Heart left ventricle (tissue), 16 donors: ENCODE measurements at regions not wholly inside any gene's neighbourhood (a gene's known extent, or its start where the extent isn't known, plus 50 kb on each side); places are given as distances from the start of the nearest gene placed in this dataset.

Source experiments
- ATAC-seq, 4 donors: fragments of 200-7000 bp; cut with Tn5 transposase; one replicate each; pipeline ENCODE4 v1.9.1; 2020 to 2022; ENCODE audit warnings: moderate library complexity in 4 of 4, mild to moderate bottlenecking in 3 of 4, moderate number of reproducible peaks in 1 of 4
- DNase-seq, 5 donors: peaks; one replicate each; pipeline ENCODE4 v3.0.0-alpha.2; 2020
- H3K27ac ChIP-seq, 12 donors: fragments of 200-600 bp; sonication (generic) in 4 of 12; one replicate each; pipeline versions ENCODE4 v1.5.0 to v1.8.0; 2016 to 2022; ENCODE audit warnings: mild to moderate bottlenecking in 2 of 12
- H3K27me3 ChIP-seq, 9 donors: fragments of 200-600 bp; sonication (generic) in 2 of 9; one replicate each; pipeline versions ENCODE4 v1.5.1 to v1.8.0; 2016 to 2022; ENCODE audit warnings: mild to moderate bottlenecking in 3 of 9
- H3K36me3 ChIP-seq, 9 donors: fragments of 200-600 bp; sonication (generic) in 2 of 9; one replicate each; pipeline versions ENCODE4 v1.5.0 to v1.8.0; 2018 to 2022; ENCODE audit warnings: mild to moderate bottlenecking in 2 of 9
- H3K4me1 ChIP-seq, 12 donors: fragments of 200-600 bp; sonication (generic) in 4 of 12; one replicate each; pipeline versions ENCODE4 v1.5.0 to v1.8.0; 2016 to 2022; ENCODE audit warnings: mild to moderate bottlenecking in 3 of 12
- H3K4me3 ChIP-seq, 12 donors: fragments of 200-600 bp; sonication (generic) in 4 of 12; one replicate each; pipeline versions ENCODE4 v1.5.0 to v1.8.0; 2017 to 2022; ENCODE audit warnings: mild to moderate bottlenecking in 9 of 12, moderate library complexity in 4 of 12
- H3K9me3 ChIP-seq, 12 donors: fragments of 200-600 bp; sonication (generic) in 4 of 12; one replicate each; pipeline versions ENCODE4 v1.5.0 to v1.8.0; 2016 to 2022; ENCODE audit warnings: mild to moderate bottlenecking in 1 of 12
- POLR2A ChIP-seq, 2 donors: fragments of 450-650 bp; IDR thresholded peaks; one replicate each; pipeline ENCODE4 v1.6.1; 2017; ENCODE audit warnings: antibody characterized with exemption in 2 of 2, mild to moderate bottlenecking in 2 of 2, moderate library complexity in 2 of 2
- whole genome bisulfite sequencing, 4 donors: extraction: QIAGEN DNeasy Blood & Tissue Kit in 2 of 4; methylation state at CpG; one replicate each; pipeline versions ENCODE4 v1.1.5 to v1.1.7; 2013 to 2018; 5-methylcytosine and 5-hydroxymethylcytosine counted together
- intact Hi-C, 10 donors: fragments of 100-400 bp; cut with DNase I; formaldehyde crosslinking; loops; one replicate each; pipeline versions ENCODE4 v1.11.1 to v1.14.2; 2022
- TF ChIP-seq, protein P1 (sequence below), 12 donors: fragments of 200-600 bp; sonication (generic) in 4 of 12; IDR thresholded peaks; one replicate each; pipeline versions ENCODE4 v1.5.0 to v1.8.0; 2018 to 2022; ENCODE audit warnings: antibody characterized with exemption in 12 of 12, mild to moderate bottlenecking in 5 of 12
- donor health status: ischemic (EF 13 %, LVEDD 7.1; RV severe dilation, severe dysfunction).
- donor health status: healthy with polysubstance abuse.
- donor health status: DM: no; HTN: yes; CAD: no.
- donor health status: DM: no; HTN: no; CAD: no.
- donor health status: ischemic (EF 25% LVEDD 6.9; RV normal size, moderate dysfunction).
- donor health status: ischemic (EF 25% LVEDD 5.7; RV mildly dilated, moderate dysfunction).
- donor health status: healthy.
- donor health status: DM: yes; HTN: yes; CAD: no.
- donor health status: ischemic (EF 35%, LVEDD 5.7; RV mildly dilated, moderate dysfunction).
- donor health status: nonischemic (EF 11% LVEDD 7.7; RV severe dilation, severe dysfunction).
- donor health status: DM: yes; HTN: yes; CAD: no.
- donor health status: PGD.
- donor health status: ischemic (EF 29% LVEDD 5.4; RV normal size, mild dysfunction).
- donor health status: nonischemic (EF 23%, LVEDD 6.1; RV moderate dilation, normal function).

DNA sequence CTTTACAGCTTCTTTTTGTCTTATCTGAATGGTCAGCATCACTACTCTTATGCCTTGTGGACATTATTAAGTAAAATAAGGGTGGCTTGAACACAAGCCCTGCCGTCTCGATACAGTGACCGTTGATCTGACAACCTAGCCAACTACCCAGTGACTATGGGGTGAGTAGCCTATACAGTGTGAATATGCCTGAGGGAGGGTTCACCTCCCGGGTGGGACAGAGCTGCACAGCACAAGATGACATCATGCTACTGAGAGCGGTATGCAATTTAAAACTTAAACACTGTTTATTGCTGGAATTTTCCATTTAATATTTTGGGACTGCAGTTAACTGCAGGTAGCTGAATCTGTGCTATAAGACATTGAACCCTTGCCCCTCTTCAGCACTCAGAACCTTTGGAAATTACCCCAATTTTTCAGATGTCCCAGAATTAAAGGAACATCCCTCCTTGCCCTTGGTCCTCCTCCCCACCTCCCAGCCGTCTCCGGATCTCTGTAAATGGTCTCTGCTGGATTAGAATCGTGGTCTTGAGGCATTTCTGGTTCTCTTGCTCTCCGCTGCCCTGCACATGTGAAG lies 618.5 kb downstream of the PTPRU start:
- intact Hi-C loops, result loop anchor here in 2 of 10 donors (5.0 to 10.0 kb wide), 2 partner anchors 617 to 620 kb away; partner anchors contain the start of genes PTPRU (in 2 of the 2) and MECR (in 1 of the 2)
- Histone ChIP-seq H3K4me1 (peaks cover 0 to 25% (median 2%) of the 10 kb centered on the region in 12 donors), H3K36me3 (no peaks in the 10 kb centered on the region), H3K27ac (peak overlapping the region in 1 of 12 donors; percentile 45), H3K9me3 (no peaks in the 10 kb centered on the region), H3K27me3 (peaks cover 0 to 15% (median under 1%) of the 10 kb centered on the region in 9 donors), H3K4me3 (no peak overlapping the region)
- TF ChIP-seq, protein P1, sequence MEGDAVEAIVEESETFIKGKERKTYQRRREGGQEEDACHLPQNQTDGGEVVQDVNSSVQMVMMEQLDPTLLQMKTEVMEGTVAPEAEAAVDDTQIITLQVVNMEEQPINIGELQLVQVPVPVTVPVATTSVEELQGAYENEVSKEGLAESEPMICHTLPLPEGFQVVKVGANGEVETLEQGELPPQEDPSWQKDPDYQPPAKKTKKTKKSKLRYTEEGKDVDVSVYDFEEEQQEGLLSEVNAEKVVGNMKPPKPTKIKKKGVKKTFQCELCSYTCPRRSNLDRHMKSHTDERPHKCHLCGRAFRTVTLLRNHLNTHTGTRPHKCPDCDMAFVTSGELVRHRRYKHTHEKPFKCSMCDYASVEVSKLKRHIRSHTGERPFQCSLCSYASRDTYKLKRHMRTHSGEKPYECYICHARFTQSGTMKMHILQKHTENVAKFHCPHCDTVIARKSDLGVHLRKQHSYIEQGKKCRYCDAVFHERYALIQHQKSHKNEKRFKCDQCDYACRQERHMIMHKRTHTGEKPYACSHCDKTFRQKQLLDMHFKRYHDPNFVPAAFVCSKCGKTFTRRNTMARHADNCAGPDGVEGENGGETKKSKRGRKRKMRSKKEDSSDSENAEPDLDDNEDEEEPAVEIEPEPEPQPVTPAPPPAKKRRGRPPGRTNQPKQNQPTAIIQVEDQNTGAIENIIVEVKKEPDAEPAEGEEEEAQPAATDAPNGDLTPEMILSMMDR (IDR thresholded peaks at IDR 0.05), result no peak
- DNase-seq, result no peak
- WGBS, 4 donors, result 81 to 86% (median 82%) methylated on average over 9 of the region's 9 CpGs
- ATAC-seq, result no peak

DNA sequence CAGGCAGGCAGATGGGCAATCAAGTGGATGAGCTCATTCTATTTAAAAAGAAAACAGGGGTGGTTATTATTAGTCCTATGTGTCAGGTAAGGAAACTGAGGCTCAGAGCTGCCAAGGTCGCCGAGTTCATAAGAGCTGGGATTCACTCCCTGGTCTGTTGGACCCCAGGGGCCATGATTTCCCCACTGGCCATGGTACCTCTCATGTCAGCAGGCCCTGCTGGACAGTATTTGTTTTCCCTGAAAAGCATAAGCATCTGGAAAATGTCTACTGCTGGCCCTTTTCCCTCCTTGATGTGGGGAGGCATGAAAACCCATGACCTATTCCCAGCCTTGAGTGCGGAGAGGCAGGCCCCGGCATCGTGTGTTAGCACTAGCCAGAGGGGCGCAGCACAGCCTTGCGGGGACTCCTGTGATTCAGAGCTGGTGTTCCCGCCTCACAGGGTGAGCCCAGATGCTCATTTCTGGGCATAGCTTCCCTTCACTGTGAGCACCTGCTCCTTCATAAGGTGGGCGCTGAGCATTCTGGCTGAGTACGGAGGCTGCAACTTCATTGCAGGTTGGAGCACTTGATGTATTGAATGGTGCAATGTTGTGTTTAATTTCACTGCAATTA lies 617.5 kb downstream of the PTPRU start:
- intact Hi-C loops, result loop anchor here in 2 of 10 donors (5.0 to 10.0 kb wide), 2 partner anchors 617 to 619 kb away; partner anchors contain the start of genes PTPRU (in 2 of the 2) and MECR (in 1 of the 2)
- WGBS, 4 donors, result 86 to 91% (median 88%) methylated on average over 10 of the region's 10 CpGs
- H3K4me3 ChIP-seq, result no peak overlapping the region
- H3K36me3 ChIP-seq, result no peaks in the 10 kb centered on the region
- H3K4me1 ChIP-seq, result peaks cover 0 to 22% (median 0%) of the 10 kb centered on the region in 12 donors
- H3K27ac ChIP-seq, result no peak overlapping the region
- no peak for ATAC-seq
- TF ChIP-seq, protein P1 (IDR thresholded peaks at IDR 0.05), result no peak
- TF ChIP-seq POLR2A (IDR thresholded peaks at IDR 0.05), result no peak
- peaks cover 0 to 22% (median 7%) of the 10 kb centered on the region in 9 donors for H3K27me3 ChIP-seq
- no peaks in the 10 kb centered on the region for H3K9me3 ChIP-seq
- no peak for DNase-seq

DNA sequence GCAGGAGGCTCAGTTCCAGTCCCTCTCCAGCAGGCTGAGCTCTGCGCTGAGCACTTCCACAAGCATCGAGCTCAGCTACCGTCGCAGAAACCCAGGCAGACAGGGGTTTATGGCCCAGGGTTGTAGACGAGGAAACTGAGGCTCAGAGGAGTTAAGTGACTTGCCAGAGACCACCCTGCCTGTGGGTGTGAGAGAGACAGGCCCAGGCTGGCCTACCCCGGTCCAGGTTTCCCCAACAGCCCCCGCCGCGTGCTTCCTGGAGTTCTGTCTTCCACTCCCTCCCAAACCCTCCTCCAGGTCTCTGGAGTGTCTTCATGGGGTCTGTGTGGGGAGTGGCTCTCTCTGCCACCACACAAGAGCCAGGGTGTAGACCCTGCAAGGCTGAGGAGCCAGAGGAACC lies 615.9 kb downstream of the PTPRU start:
- peaks cover 0 to 36% (median 7%) of the 10 kb centered on the region in 9 donors for H3K27me3 ChIP-seq
- ATAC-seq (no peak), DNase-seq (no peak)
- intact Hi-C loops, result loop anchor here in 2 of 10 donors (5.0 to 10.0 kb wide), 2 partner anchors 615 to 617 kb away; partner anchors contain the start of genes PTPRU (in 2 of the 2) and MECR (in 1 of the 2)
- H3K27ac ChIP-seq, result no peak overlapping the region
- no peaks in the 10 kb centered on the region for H3K9me3 ChIP-seq
- TF ChIP-seq POLR2A (IDR thresholded peaks at IDR 0.05), result no peak
- TF ChIP-seq, protein P1 (IDR thresholded peaks at IDR 0.05), result no peak
- 77 to 87% (median 81%) methylated on average over 3 to 9 of the region's 9 CpGs for WGBS, 4 donors
- H3K4me3 ChIP-seq, result no peak overlapping the region
- peaks cover 0 to 16% (median 0%) of the 10 kb centered on the region in 12 donors for H3K4me1 ChIP-seq
- no peaks in the 10 kb centered on the region for H3K36me3 ChIP-seq

DNA sequence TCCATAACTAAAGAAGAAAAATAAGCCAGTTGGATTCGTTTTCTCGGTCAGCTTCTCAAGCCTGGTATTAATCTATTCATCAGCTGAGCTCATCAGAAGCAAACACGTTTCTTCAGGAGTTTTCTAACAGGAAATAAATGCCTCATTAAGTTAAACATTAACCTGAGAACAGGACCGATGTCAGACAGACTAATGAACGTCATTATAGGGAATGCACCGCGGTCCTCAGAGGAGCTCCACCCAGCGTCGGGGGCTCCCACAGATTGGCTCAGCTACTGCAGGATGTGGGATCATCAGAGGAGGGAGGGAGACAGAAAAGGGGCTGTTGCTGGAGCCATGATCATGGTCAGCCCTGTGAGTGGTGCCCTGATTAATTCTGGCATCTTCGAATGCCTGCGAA lies 615.4 kb downstream of the PTPRU start:
- no peak for DNase-seq
- Histone ChIP-seq H3K27ac (no peak overlapping the region), H3K36me3 (no peaks in the 10 kb centered on the region), H3K4me3 (no peak overlapping the region), H3K9me3 (no peaks in the 10 kb centered on the region), H3K27me3 (peaks cover 0 to 42% (median 7%) of the 10 kb centered on the region in 9 donors), H3K4me1 (peaks cover 0 to 16% (median 0%) of the 10 kb centered on the region in 12 donors)
- TF ChIP-seq POLR2A (IDR thresholded peaks at IDR 0.05), result no peak
- TF ChIP-seq, protein P1 (IDR thresholded peaks at IDR 0.05), result no peak
- 53 to 56% (median 54%) methylated on average over 11 of the region's 11 CpGs for WGBS, 4 donors
- ATAC-seq, result peak in 1 of 4 donors; percentile 40
- intact Hi-C loops, result loop anchor here in 2 of 10 donors (5.0 to 10.0 kb wide), 2 partner anchors 614 to 617 kb away; partner anchors contain the start of genes PTPRU (in 2 of the 2) and MECR (in 1 of the 2)
